A673 (cell line): ENCODE measurements at regions not wholly inside any gene's neighbourhood (a gene's known extent, or its start where the extent isn't known, plus 50 kb on each side); places are given as distances from the start of the nearest gene placed in this dataset.

ENCODE experiments used
- CTCF ChIP-seq: fragments of 300-800, 200-600 bp; sonication (generic); conservative IDR thresholded peaks from 2 replicates; pipeline ENCODE4 v1.5.1; 2017; ENCODE audit warnings: low read depth, mild to moderate bottlenecking, antibody characterized with exemption, low read length, moderate library complexity, mixed read lengths
- EZH2 ChIP-seq: fragments of 200-600 bp; sonication (generic); IDR thresholded peaks from 2 replicates; pipeline ENCODE4 v1.6.1; 2017; ENCODE audit warnings: borderline replicate concordance, low read depth, mild to moderate bottlenecking, mixed read lengths, antibody characterized with exemption, low read length; ENCODE audit not compliant: poor library complexity, severe bottlenecking

GRCh38 chr3:159586571-159587202 lies 401.9 kb upstream of the IL12A start:
- TF ChIP-seq CTCF (peak; percentile 62), EZH2 (no peak)
